RWPE2 (cell line): ENCODE measurements at regions not wholly inside any gene's neighbourhood (a gene's known extent, or its start where the extent isn't known, plus 50 kb on each side); places are given as distances from the start of the nearest gene placed in this dataset.

Experiments used
- ATAC-seq: fragments of 200-7000 bp; cut with Tn5 transposase; 3 replicates; pipeline ENCODE4 v1.9.1; 2021; ENCODE audit warnings: low read depth
- DNase-seq: peaks from one replicate; pipeline ENCODE4 v3.0.0-alpha.2; 2020; ENCODE audit warnings: low spot score
- H3K27ac ChIP-seq: fragments of 450-650 bp; 2 replicates; pipeline ENCODE4 v1.5.1; 2017; ENCODE audit warnings: mild to moderate bottlenecking; ENCODE audit not compliant: poor library complexity, severe bottlenecking
- H3K27me3 ChIP-seq: fragments of 250-450 bp; sonication (Bioruptor Pico); 2 replicates; pipeline ENCODE4 v1.5.1; 2021; ENCODE audit warnings: mild to moderate bottlenecking, moderate library complexity; ENCODE audit not compliant: insufficient read depth, poor library complexity, severe bottlenecking
- H3K36me3 ChIP-seq: fragments of 250-450 bp; sonication (Bioruptor Pico); 2 replicates; pipeline ENCODE4 v1.5.1; 2020; ENCODE audit warnings: low read depth, mild to moderate bottlenecking, moderate library complexity
- H3K4me1 ChIP-seq: fragments of 250-450 bp; sonication (Bioruptor Pico); 2 replicates; pipeline ENCODE4 v1.5.1; 2021; ENCODE audit warnings: mild to moderate bottlenecking, moderate library complexity; ENCODE audit not compliant: insufficient read depth, poor library complexity, severe bottlenecking
- H3K4me3 ChIP-seq: fragments of 250-450 bp; sonication (Bioruptor Pico); 2 replicates; pipeline ENCODE4 v1.5.1; 2021; ENCODE audit warnings: mild to moderate bottlenecking, moderate library complexity; ENCODE audit not compliant: severe bottlenecking
- H3K9me3 ChIP-seq: fragments of 250-450 bp; sonication (Bioruptor Pico); 2 replicates; pipeline ENCODE4 v1.5.1; 2021; ENCODE audit warnings: mild to moderate bottlenecking, moderate library complexity; ENCODE audit not compliant: severe bottlenecking
- TF ChIP-seq, protein P1 (sequence below): fragments of 450-650 bp; IDR thresholded peaks from one replicate; pipeline ENCODE4 v1.5.1; 2017; ENCODE audit warnings: mild to moderate bottlenecking, moderate library complexity; ENCODE audit not compliant: poor library complexity, severe bottlenecking

DNA sequence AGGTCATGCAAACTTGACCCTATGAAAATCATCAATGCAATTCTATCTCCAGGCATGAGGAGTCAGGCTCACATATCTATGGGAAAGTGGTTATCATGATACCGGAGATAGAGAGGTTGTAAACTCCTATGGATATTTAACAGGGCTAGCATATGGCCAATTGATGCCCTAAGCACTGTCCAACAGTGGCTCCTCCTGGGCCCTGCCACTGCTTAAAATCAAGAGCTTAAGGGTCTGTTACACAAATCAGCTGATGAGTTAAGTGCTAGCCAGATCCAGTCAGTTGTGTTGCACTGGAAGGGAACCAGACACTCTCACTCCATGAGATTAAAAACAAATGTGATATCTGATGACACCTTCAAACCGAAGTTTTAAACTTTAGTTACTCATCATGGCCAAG, 337.6 kb downstream of the STIM2 start:
- Histone ChIP-seq H3K27me3 (no peaks in the 10 kb centered on the region), H3K9me3 (no peaks in the 10 kb centered on the region), H3K4me3 (no peak overlapping the region), H3K36me3 (no peaks in the 10 kb centered on the region), H3K27ac (no peak overlapping the region), H3K4me1 (no peaks in the 10 kb centered on the region)
- TF ChIP-seq, protein P1, sequence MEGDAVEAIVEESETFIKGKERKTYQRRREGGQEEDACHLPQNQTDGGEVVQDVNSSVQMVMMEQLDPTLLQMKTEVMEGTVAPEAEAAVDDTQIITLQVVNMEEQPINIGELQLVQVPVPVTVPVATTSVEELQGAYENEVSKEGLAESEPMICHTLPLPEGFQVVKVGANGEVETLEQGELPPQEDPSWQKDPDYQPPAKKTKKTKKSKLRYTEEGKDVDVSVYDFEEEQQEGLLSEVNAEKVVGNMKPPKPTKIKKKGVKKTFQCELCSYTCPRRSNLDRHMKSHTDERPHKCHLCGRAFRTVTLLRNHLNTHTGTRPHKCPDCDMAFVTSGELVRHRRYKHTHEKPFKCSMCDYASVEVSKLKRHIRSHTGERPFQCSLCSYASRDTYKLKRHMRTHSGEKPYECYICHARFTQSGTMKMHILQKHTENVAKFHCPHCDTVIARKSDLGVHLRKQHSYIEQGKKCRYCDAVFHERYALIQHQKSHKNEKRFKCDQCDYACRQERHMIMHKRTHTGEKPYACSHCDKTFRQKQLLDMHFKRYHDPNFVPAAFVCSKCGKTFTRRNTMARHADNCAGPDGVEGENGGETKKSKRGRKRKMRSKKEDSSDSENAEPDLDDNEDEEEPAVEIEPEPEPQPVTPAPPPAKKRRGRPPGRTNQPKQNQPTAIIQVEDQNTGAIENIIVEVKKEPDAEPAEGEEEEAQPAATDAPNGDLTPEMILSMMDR, result no peak
- DNase-seq (no peak), ATAC-seq (no peak)

DNA sequence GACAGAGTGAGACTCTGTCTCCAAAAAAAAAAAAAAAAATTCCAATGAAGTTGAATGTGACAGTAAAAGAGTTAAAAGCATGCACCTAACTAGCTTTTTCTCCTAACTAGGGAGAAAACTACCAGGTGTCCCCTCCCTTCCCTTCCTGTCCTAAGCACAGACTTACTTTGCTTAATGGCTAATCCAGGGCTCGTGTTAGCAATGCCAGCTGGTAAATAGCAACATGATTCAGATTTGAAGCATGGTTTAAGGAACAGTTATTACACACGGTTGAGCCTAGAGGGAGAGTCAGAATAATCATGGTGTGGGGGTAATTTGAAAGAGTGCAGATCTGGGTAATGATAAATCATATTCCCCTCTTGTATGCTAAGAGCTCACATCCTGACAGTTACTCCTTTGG, 338.3 kb downstream of the STIM2 start:
- H3K4me3 ChIP-seq, result no peak overlapping the region
- TF ChIP-seq, protein P1, result no peak
- DNase-seq (no peak), ATAC-seq (no peak)
- H3K9me3 ChIP-seq, result no peaks in the 10 kb centered on the region
- no peak overlapping the region for H3K27ac ChIP-seq
- no peaks in the 10 kb centered on the region for H3K27me3 ChIP-seq
- no peaks in the 10 kb centered on the region for H3K36me3 ChIP-seq
- H3K4me1 ChIP-seq, result no peaks in the 10 kb centered on the region

DNA sequence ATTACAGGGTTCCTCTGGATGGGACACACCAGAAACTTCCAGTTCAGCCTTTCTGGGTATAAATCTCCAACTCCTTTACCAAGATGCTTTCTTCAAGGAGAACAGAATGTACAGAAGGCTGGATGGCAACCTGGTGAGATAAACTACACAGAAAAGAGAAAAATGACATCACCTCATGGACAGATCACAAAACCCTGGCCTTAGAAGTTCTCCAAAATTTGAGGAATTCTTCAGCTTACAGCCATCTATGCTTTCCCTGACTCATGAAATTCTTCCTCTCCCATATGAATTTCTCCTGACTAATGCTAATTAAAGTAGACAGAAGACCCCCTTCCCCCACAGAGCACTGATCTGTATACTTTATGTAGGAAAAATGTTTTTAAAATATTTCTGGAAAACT, 345.4 kb downstream of the STIM2 start:
- no peak overlapping the region for H3K27ac ChIP-seq
- ATAC-seq, result no peak

DNA sequence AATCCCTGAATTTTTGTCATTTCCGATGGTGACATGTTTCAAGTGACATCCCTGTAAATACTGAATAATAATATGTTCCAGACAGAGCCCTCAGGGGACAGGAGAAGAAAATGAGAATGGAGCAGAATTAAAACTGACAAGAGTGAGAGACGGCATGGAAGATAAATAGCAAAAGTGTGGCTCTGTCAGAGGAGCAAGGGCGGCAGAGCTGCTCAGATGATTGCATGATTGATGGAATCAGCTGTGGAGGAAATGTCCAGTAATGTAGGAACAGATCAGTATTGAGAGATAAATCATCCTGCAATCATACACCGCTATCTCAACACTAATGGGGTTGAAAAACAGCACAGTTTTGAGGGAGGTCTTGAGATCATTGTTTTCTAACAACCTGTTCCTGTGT, 350.3 kb downstream of the STIM2 start:
- no peak overlapping the region for H3K4me3 ChIP-seq

More for the DNA sequence above, 345.4 kb downstream of the STIM2 start:
- H3K9me3 ChIP-seq, result no peaks in the 10 kb centered on the region
- TF ChIP-seq, protein P1, result no peak
- H3K36me3 ChIP-seq, result no peaks in the 10 kb centered on the region
- H3K4me1 ChIP-seq, result no peaks in the 10 kb centered on the region
- no peak overlapping the region for H3K4me3 ChIP-seq
- H3K27me3 ChIP-seq, result no peaks in the 10 kb centered on the region
- no peak for DNase-seq

DNA sequence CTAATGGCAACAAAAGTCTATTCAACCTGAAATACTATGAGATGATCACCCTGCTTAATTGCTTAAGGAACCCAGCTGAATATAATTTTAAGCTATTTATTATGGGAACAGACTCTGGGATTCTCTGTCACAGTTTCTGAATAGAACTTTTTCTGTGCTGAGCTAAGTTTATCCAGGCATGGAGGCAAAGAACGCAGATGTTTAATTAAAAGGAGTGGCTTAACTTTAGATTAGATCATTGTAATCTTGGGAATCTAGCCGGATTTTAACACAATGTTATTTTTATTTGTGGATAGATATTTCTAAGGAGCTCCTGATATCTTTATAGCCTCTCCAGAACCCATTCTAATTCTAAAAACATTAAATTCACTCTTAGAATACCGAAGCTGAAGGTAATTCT, 353.4 kb downstream of the STIM2 start:
- H3K27me3 ChIP-seq, result no peaks in the 10 kb centered on the region
- TF ChIP-seq, protein P1, result no peak
- DNase-seq (no peak), ATAC-seq (no peak)
- H3K4me3 ChIP-seq, result no peak overlapping the region
- H3K9me3 ChIP-seq, result no peaks in the 10 kb centered on the region
- no peaks in the 10 kb centered on the region for H3K36me3 ChIP-seq
- H3K4me1 ChIP-seq, result peaks cover 11% of the 10 kb centered on the region
- H3K27ac ChIP-seq, result no peak overlapping the region

More for the DNA sequence above, 350.3 kb downstream of the STIM2 start:
- DNase-seq (no peak), ATAC-seq (no peak)
- no peaks in the 10 kb centered on the region for H3K27me3 ChIP-seq
- no peaks in the 10 kb centered on the region for H3K4me1 ChIP-seq
- H3K36me3 ChIP-seq, result no peaks in the 10 kb centered on the region
- TF ChIP-seq, protein P1, result no peak
- no peaks in the 10 kb centered on the region for H3K9me3 ChIP-seq
- no peak overlapping the region for H3K27ac ChIP-seq
